Right kidney (tissue), 1 donor: ENCODE measurements at regions not wholly inside any gene's neighbourhood (a gene's known extent, or its start where the extent isn't known, plus 50 kb on each side); places are given as distances from the start of the nearest gene placed in this dataset.

Experiments used
- DNase-seq: peaks from one replicate; pipeline ENCODE4 v3.0.0-alpha.2; 2016

DNA sequence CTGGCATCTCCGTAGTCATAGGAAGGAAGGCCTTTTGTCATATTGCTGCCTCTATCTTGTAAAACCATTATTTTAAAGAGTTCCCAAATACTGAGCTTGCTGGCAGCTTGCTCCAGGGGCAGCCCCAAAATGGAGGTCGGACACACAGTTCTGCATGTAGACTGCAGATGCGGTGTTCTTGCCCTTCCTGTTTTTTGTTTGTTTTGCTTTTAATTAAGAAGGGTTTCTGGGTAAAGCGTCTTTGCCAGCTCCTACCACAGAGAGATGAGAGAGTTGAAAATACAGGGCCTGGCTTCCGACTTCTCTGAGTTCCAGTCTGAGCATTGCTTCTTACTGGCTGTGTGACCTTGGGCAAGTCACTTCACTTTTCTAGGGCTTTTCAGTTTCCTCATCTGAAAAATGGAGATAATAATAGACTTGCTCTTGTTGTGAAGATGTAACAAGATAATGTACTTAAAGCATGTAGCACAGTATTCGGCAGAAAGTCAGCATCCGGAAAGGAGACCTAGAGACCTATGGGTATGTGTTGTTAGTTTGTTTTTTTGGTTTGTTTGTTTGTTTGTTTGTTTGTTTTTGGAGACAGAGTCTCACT is 67.8 kb upstream of the GSE1 start:
- DNase-seq: no peak

DNA sequence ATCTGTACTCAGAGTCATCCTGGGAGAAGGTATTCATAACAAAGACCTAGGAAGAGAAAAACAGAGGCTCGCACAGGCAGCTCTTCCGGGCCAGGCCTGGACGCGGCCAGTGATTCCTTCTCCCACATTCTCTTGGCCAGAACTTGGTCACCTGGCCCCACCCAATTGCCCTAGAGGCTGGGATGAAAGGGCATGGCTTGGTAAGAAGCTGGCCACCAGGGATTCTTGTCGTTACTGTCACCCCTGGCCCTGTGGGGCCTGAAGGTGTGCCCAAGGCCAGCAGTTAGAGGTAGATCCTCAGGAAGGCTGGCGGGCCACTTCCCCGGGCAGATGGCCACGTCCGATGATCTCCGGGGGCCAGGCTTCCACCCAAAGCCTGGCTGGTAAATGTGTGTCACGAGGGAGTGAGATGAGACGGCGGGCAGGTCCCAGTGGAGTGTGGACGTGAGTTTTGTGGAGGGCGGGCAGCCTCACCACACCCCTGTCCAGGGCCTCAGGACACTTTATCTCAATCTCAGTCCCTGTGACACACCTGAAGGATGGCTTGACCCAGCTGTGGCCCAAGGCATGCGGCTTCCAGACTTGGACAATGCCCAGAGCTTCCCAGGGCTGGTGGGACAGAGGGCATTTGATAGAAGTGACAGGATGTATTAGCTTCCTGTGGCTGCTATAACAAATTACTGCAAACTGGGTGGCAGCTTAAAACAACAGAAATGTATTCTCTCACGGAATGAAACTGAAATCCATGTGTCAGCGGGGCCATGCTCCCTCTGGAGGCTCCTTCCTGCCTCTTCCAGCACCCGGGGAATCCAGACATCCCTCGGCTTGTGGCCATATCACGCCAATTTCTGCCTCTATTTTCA is 66.3 kb upstream of the GSE1 start:
- no peak for DNase-seq

DNA sequence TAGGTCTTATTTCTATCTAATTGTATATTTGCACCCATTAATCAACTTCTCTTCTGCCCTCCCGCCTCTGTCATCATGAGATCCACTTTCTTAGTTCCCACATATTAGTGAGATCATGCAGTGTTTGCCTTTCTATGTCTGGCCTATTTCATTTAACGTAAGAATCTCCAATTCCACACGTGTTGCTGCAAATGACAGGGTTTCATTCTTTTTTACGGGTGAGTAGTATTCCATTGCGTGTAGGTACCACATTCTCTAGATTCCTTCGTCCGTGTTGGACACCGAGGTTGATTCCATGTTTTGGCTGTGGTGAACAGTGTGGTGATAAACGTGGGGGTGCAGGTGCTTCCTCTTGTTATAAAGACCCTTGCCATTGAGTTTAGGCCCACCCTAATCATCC is 64.7 kb upstream of the GSE1 start:
- DNase-seq: no peak

DNA sequence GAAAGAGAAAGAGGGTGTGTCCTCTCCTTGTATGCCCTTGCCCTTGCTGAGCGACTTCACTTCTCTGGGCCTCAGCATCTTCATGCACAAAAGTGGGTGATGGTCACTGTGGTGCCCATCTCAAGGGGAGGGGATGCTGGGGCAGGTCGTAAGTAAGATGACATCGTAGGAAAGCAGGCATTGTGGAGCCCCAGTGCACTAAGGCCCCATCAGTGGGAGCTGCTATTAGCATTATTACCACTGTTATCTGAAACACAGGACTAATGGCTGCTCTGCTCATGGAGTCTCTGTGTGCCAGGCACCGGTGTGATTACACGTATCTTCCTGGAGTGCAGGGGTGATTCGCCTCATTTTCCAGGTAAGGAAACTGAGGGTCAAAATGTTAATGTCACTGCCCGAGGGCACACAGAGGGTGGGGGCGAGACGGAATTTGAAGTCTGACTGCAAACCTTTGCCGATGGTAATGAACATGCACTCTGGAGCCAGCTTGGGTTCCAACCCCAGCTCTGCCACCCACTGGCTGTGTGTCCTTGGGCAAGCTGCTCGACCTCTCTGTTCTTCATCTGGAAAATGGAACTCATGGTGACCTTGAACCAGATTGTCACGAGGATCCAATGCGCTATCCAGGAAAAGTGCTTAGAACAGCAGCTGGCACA is 63.2 kb upstream of the GSE1 start:
- DNase-seq: no peak

DNA sequence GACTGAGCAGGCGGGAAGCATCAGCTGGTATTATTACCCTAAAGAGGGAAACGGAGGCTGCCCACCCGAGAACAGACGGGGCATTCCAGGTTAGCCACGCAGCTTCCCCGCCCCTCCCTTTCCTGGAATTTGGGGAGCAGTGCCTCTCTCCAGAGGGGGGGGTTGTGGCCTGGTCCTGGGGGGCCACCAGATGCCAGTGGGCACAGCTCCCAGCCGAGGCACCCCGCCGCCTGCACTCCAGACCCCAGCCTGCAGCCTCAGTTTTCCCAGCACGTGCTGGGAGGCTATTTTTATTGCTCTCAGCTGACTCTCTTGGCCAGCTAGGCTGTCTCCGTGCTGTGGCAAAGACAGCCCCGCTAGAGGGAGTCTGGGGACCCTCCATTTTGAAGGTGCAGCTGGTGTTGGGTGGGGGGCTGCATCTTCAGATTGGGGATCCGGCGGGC is 62.7 kb upstream of the GSE1 start:
- DNase-seq: no peak

DNA sequence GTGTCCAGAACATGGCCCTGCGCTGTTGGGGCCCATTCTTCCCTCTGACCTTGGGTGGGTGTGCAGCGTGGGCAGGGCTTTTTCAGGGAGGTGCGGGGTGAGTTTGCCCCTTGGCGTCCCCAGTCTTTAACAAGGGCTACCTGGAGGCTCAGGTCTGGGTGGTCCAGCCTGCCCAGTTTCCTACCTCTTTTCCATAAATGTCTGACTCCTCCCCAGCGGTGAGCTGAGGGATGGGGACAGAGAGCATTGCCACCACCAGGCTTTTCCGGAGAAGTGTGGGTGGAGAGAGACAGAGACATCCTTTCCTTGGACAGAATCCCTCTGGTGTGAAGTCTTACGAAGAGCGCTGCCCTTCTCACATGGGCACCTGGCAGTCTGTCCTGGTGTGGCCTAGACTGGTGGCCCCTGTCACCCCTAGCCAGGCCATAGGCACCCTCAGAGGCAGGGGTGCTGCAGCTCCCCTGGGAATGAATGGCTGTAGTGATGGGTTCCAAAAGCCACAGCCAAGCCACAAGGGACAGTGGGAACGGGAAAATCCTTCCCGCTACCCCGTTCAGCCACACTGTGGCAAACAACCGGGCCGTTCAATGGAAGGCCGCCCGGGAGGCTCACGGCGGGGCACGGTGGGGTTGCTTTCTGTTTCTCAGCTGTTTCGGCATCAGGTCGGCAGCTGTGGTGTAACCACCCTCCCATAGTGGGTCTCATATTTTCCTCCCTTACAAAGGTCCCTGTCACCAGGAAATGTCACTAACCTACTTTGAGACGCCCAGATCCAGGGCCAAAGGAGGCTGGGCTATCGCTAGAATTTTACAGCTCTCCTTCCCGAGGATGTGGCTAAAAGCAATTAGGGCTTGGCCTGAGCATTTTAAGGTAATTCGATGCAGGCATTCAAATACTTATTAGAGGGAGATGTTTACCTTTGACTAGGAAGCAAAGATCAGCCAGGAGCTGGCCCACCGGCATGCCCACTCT is 61.9 kb upstream of the GSE1 start:
- no peak for DNase-seq

DNA sequence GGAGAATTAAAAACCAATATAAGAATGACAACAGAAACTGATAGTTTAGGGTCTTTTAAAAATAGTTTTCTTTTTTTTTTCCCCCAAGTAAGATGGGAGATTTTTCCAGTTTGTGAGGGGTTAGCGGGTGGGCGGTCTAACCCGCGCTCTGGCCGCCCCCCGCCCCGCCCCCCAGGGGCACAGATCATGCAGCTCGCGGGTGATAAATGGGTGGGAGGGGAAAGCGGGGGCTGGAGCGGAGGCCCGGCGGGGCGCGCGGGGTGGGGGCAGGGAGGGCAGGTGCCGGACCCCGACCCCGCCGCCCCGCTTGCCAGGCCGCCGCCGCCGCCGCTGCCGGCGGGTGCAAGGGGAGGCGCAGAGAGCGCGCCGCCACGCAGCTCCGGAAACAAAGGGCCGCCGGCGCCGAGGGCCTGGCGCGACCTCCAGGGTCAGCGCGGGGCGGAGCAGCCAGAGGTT is 60.1 kb upstream of the GSE1 start:
- no peak for DNase-seq

DNA sequence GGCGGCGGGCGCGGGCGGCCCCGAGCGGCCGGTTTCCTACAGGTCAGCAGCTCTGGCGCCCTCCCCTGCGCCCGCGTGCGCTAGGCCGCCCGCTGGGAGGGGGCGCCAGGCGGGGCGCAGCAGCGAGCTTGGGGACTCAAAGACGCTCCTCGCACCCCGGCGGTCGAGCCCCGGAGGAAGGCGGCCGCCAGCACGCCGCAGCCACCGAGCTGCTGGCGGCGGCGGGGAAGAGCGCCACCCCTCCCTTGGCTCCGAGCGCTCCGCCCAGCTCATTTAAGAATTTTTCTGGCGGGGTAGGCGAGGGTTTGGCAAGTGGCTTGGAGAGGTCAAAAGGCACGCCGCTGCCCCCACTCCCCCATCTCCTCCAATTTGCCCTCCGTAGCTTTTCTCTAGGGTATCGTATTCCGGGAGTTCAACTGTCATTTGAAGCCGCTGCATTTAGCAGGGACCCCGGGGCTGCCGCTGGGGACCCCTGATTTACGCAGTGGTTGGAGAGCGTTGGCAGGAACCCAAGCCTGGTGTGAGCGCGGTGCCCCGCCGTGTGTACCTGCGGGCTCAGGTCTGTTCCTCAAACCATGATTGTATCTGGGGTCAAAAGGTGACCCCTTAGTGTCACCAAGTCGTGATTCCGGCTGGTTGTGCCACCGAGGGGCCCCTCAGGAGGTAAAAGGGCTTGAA is 59.5 kb upstream of the GSE1 start:
- peak; percentile 86 for DNase-seq

DNA sequence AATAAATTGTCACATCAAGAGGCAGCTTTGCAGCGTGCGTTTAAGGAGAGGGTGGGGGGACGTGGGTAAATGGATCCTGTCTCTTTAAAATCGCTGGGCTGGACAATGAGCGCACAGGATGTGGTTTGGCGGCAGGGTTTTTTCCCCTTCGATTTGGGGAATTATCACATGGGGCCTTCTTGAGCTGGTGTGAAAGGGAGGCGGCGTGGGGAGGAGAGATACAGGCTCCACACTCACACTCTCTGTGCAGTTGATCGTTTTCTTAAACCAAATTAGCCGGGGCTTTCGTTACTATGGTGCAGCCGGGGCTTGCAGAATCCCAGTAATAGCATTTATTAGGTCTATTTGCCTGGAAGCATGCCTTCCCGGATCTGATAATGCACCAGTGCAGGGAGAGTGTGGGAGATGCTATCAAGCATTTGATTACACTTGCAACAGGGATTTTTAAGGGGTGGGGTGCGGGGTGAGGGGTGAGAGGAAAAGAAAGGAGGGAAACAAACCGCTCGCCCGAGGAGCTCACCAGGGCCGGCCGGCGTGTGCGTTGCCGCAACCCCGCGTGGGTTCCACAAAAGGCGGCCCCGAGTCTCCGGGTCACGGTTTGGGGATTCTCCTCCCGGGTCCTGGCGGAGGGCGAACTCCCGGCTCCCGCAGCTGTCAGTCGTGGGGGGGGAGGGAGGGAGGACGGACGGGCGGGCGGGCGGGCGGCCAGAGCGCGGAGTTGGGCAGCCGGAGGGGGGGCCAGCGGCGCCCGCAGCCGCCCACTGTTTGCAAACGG is 58.8 kb upstream of the GSE1 start:
- peak; percentile 77 for DNase-seq

DNA sequence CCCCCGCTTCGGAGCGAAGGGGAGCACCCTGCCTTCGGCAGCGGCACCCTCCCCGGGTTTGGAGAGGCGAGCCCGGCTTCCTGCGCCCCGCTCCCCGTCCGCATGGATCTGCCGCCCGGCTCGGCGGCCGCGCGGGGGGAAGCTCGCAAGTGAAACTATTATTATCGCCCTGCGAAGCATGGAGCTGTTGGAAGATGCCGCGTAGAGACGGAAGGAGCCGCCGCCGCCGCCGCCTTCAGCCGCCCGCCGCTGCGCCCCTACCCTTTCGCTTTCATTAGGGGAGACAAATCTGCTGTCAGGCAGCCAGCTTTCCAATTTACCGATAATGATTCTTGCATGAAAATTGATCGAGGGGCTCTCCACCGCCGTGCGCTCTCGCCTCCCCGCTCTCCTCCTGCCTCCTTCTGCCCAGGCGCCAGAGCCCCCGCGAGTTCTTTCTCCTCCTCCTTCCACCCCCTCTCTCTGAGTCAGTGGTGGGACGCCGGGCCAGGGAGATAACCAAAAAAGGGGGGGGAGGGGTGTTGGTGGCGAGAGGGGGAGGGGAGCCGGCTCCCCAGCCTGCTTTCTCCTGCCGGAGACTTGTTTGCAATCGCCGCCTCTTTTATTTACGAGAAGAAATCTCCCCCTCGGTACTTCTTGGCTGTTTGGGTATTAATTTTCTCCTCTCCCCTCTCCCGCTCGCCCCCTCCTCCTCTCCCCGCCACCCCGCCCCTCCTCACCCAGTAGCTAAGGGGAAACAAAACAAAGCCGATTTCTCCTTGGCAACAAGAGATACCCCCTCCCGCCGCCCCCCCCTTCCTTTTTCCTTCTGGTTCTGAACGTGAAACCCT is 58.0 kb upstream of the GSE1 start:
- peak; percentile 85 for DNase-seq

DNA sequence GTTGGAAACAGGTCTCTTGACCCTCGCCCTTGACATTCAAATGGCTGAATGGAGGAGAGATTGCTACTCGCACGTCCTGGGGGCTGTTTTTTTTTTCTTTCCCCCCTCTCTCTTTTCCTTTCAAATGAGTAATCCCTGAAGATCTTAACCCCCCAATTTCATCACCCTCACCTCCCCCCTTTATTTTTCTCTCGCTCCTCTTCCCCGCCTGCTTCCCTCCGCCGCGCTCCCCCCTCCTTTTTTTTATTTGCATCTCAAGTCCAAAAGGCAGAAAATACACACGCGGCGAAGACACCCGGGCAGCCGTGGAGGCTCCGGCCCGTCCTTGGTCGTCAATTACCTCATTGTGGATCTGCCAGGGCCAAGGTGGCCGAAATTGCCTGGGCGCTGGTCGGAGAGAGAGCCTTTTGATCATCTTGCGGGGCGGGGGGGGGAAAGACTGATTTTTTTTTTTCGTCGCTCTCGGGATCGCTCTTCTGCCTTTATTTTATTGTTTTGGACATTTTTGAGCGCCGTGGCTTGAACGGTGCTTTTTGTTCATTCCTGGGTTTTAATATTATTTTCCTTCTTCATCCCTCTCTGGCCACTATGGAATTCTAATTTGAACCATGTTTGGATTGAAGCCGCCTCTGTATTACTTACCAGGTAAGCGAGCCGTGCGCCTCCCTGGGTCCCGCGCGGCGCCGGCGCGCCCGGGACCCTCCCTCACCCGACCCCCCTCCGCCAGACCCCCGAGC is 57.2 kb upstream of the GSE1 start:
- no peak for DNase-seq

DNA sequence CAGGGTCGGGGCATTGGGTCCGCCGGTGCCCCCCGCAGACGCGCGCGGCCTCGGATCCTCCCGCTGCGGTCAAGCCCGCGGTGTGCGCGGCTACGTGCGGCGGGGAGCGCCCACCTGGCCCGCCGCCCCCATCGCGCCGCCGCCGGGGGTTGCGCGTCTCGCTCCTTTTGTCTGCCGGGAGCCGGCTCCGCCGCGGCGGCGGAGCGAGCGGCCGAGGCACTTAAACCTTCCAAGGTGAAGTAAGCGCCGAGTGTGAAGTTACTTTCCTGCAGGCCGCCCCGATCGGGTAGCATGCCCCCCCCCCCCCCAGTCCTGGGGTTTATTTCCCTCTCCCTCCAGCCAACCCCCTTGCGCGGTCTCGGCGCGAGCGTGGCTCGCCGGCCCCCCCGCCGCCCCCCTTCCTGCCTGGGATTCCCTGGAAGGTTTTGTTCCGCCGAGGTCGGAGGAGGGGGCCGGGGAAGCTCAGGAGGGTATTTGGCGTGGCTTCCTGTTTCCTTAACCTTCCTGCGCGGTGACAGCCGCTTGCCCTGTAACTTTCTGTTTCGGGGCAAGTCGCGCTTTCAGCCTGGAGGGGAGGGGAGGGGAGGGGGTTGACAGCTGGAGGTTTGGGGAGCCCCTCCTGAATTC is 56.6 kb upstream of the GSE1 start:
- DNase-seq: peak; percentile 45

DNA sequence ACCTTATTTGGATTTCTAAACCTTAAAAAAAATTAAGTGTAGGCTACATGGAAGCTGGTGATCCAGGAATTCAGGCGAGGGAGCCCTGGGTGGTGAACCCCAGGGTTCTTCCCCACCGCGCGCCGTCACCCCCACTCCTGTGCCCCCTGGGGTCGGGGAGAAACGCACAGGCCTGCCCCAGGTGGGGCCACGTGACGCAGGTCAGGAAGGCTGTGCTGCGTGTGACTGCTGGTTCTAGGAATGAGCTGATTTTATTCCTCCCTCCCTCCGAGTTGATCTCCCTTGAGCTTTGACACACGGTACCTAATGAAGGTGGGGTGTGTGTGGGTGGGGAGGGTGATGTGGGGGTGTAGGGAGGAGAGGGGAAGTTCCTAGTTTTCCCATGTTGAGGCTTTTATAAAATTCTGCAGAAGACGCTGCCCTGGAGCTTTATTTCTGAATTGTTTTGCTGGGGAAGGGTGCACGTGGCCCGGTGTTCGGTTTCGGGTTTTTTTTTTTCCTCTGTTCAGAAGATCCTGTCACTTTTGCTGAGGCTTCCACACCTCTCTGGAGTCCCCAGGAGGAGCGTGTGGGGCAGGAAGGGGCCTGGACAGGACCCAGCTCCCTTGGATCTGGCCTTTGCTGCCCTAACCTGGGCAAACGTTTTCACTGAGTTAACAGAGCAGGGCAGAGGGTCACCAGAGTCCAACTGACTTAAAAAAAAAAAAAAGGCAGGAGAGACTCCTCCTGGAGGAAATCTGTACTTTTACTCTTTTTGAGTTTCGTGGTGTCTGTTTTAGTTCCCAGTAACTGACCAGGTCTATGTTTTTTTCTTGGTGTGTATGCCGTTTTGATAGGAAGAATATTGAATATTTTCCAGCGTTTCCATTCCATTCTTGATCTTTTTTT is 55.8 kb upstream of the GSE1 start:
- no peak for DNase-seq

DNA sequence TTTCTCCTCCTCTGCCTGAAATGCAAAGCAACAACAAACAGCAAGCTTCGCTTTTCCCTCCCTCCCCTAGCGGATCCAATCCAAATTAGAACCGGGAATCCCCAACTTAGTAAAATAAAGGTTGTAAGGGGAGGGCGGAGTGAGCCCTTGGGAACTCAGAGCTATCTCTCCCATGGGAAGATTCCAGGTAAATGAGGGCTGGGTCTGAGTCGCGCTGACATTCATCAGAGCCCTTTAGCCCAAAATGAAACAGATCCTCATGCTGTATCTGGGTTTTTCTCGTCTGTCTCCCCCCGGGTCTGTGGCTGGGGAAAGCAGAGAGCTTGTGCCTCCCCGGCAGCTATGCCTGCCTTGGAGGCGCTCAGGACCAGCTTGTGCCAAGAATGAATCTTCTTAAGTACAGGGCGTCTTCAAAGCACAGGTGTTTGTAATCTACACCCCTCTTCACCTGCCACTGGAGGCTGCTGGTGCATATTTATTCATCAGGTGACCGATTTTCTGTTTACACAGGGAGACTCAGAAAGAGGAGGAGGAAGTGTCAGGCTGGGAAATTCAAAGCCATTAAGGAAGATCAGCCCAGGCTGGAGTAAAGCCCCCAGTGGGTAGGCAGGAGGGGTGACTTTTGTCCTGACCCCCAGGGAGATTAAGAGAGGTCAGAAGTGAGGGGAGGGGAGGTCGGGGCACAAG is 55.0 kb upstream of the GSE1 start:
- no peak for DNase-seq

DNA sequence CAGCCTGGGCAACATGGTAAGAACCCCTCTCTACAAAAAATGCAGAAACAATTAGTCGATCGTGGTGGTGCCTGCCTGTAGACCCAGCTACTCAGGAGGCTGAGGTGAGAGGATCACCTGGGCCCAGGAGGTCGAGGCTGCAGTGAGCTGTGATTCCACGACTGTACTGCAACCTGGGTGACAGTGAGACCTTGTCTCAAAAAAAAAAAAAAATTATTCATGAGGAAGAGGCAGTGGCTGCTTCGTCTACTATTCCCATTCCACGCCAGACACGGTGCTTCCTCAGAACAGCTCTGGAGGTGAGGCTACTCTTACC is 52.2 kb upstream of the GSE1 start:
- DNase-seq: no peak

DNA sequence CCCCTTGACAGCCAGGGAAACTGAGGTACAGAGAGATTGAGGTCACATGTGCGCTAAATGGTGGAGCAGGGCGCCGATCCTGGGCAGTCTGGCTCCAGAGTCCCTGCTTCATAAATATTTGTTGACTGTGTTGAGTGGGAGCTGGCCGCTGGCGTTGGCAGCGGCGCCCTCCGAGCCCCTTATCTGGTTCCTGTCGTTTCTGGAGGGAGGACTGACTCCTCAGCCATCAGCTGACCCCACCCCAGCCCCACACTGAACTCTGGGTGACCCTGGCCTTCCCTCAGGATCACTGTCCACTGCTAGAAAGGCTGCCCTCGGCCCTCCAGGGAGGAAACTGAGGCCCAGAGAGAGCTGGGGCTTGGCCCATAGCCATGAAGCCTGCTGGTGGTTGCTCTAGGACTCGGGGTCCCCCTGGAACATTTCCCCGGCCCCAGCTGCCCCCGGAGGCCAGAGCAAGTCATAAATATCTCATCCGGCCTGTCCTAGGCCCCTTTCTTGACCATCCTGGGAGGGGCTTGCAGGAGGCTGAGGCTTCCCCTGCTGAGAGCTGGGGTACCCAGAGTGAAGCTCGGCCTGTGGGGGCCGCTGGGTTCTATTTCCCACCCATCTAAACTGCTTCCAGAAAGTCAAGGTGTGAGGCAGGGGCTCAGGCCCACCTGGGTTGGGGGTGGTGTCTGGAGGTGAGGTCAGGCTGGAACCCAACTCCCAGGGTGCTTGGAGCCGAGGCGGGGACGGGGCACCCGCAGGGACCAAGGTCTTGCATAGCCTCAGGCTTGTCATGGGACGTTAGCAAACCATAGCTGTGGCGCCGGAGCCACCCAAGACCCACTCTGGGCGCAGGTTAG is 51.7 kb upstream of the GSE1 start:
- no peak for DNase-seq
